Astrocyte of the cerebellum (primary cell): ENCODE measurements at regions not wholly inside any gene's neighbourhood (a gene's known extent, or its start where the extent isn't known, plus 50 kb on each side); places are given as distances from the start of the nearest gene placed in this dataset.

ENCODE experiments used
- DNase-seq: peaks from one replicate; pipeline ENCODE4 v3.0.0-alpha.2; 2011; ENCODE audit warnings: low read depth
- H3K4me3 ChIP-seq: 2 replicates; pipeline ENCODE4 v1.5.1; 2011; ENCODE audit warnings: mild to moderate bottlenecking, low read depth, low read length, moderate library complexity
- CTCF ChIP-seq: IDR thresholded peaks from 2 replicates; pipeline ENCODE4 v1.5.1; 2012; ENCODE audit warnings: low read length, low read depth, moderate library complexity, mild to moderate bottlenecking; ENCODE audit errors: missing control alignments
- in situ Hi-C: cut with HindIII; loops from 2 replicates; pipeline ENCODE4 v1.10.0; 2017; ENCODE audit warnings: low sequenced_read_pairs

- no peak for DNase-seq
- in situ Hi-C loops, result no loop called here
- TF ChIP-seq CTCF, result no peak
- no peak overlapping the region for H3K4me3 ChIP-seq
Measured at GRCh38 chr10:108421266-108421665, 1256.8 kb upstream of the SORCS1 start.

- TF ChIP-seq CTCF, result no peak
- DNase-seq, result no peak
- no peak overlapping the region for H3K4me3 ChIP-seq
- in situ Hi-C loops, result no loop called here
Measured at GRCh38 chr10:108413954-108414353, 1249.4 kb upstream of the SORCS1 start.

- no peak overlapping the region for H3K4me3 ChIP-seq
- DNase-seq, result no peak
- in situ Hi-C loops, result no loop called here
- TF ChIP-seq CTCF, result no peak
Measured at GRCh38 chr10:108412323-108412722, 1247.8 kb upstream of the SORCS1 start.

GRCh38 chr10:108411894-108412293 lies 1247.4 kb upstream of the SORCS1 start:
- TF ChIP-seq CTCF, result no peak
- DNase-seq, result no peak
- in situ Hi-C loops, result no loop called here
- H3K4me3 ChIP-seq, result no peak overlapping the region

- DNase-seq, result no peak
- in situ Hi-C loops, result no loop called here
- no peak overlapping the region for H3K4me3 ChIP-seq
- no peak for TF ChIP-seq CTCF
Measured at GRCh38 chr10:108411206-108411605, 1246.7 kb upstream of the SORCS1 start.

GRCh38 chr10:108410236-108410635 lies 1245.7 kb upstream of the SORCS1 start:
- H3K4me3 ChIP-seq, result no peak overlapping the region
- no peak for TF ChIP-seq CTCF
- in situ Hi-C loops, result no loop called here
- no peak for DNase-seq

- in situ Hi-C loops, result no loop called here
- no peak for TF ChIP-seq CTCF
- no peak for DNase-seq
- no peak overlapping the region for H3K4me3 ChIP-seq
Measured at GRCh38 chr10:108409306-108409705, 1244.8 kb upstream of the SORCS1 start.
